CD4-positive, alpha-beta T cell treated with Interleukin-15 for 1 hour (primary cell): ENCODE measurements at regions not wholly inside any gene's neighbourhood (a gene's known extent, or its start where the extent isn't known, plus 50 kb on each side); places are given as distances from the start of the nearest gene placed in this dataset.
A peak's percentile ranks its signal among the peaks of the same experiment; 100 is the strongest.
"Not testable (repeated sequence)": the region's sequence is repeated elsewhere in the genome, so short reads cannot be mapped to it uniquely, and the experiment has no call there.

Source experiments
- DNase-seq: peaks from one replicate; pipeline ENCODE4 v3.0.0-alpha.2; 2020

GRCh38 chr16:85446951-85447692 lies 166.0 kb upstream of the GSE1 start:
- peak; percentile 37 for DNase-seq

- DNase-seq, result no peak
Observed at GRCh38 chr16:85447693-85448313, 165.3 kb upstream of the GSE1 start.

GRCh38 chr16:85448557-85449190 lies 164.4 kb upstream of the GSE1 start:
- DNase-seq, result peak; percentile 39

- DNase-seq, result no peak
Observed at GRCh38 chr16:85449191-85449884, 163.8 kb upstream of the GSE1 start.

GRCh38 chr16:85449885-85450245 lies 163.3 kb upstream of the GSE1 start:
- no peak for DNase-seq

GRCh38 chr16:85451142-85451541 lies 162.0 kb upstream of the GSE1 start:
- DNase-seq, result not testable (repeated sequence)

- no peak for DNase-seq
Observed at GRCh38 chr16:85451641-85452363, 161.3 kb upstream of the GSE1 start.

- DNase-seq, result no peak
Observed at GRCh38 chr16:85452364-85453193, 160.5 kb upstream of the GSE1 start.

GRCh38 chr16:85453194-85453678 lies 159.9 kb upstream of the GSE1 start:
- no peak for DNase-seq

- DNase-seq, result no peak
Observed at GRCh38 chr16:85453703-85454102, 159.4 kb upstream of the GSE1 start.

GRCh38 chr16:85454171-85454872 lies 158.8 kb upstream of the GSE1 start:
- DNase-seq, result no peak

GRCh38 chr16:85455534-85455933 lies 157.6 kb upstream of the GSE1 start:
- DNase-seq, result no peak

GRCh38 chr16:85457366-85457765 lies 155.8 kb upstream of the GSE1 start:
- DNase-seq, result no peak

GRCh38 chr16:85458968-85459367 lies 154.2 kb upstream of the GSE1 start:
- DNase-seq, result no peak

GRCh38 chr16:85459529-85460251 lies 153.4 kb upstream of the GSE1 start:
- DNase-seq, result no peak

- DNase-seq, result no peak
Observed at GRCh38 chr16:85460252-85461021, 152.7 kb upstream of the GSE1 start.

- no peak for DNase-seq
Observed at GRCh38 chr16:85461022-85461813, 151.9 kb upstream of the GSE1 start.

- no peak for DNase-seq
Observed at GRCh38 chr16:85461814-85462713, 151.1 kb upstream of the GSE1 start.
